Cerebellar cortex (tissue), 1 donor: ENCODE measurements at regions not wholly inside any gene's neighbourhood (a gene's known extent, or its start where the extent isn't known, plus 50 kb on each side); places are given as distances from the start of the nearest gene placed in this dataset.

Experiments used
- DNase-seq: peaks from one replicate; pipeline ENCODE4 v3.0.0-alpha.2; 2015; ENCODE audit warnings: low spot score

- no peak for DNase-seq
These were observed 400.3 kb upstream of the TRIB2 start for GRCh38 chr2:12316476-12316875.

- no peak for DNase-seq
These were observed 399.4 kb upstream of the TRIB2 start for GRCh38 chr2:12317286-12317685.

- DNase-seq: no peak
These were observed 398.8 kb upstream of the TRIB2 start for GRCh38 chr2:12317814-12318426.

GRCh38 chr2:12318427-12319057 lies 398.2 kb upstream of the TRIB2 start:
- DNase-seq: no peak

- DNase-seq: no peak
These were observed 396.6 kb upstream of the TRIB2 start for GRCh38 chr2:12320027-12320734.

GRCh38 chr2:12320991-12321641 lies 395.6 kb upstream of the TRIB2 start:
- DNase-seq: peak; percentile 10

- DNase-seq: no peak
These were observed 394.9 kb upstream of the TRIB2 start for GRCh38 chr2:12321886-12322285.

- DNase-seq: no peak
These were observed 390.9 kb upstream of the TRIB2 start for GRCh38 chr2:12325806-12326205.

- no peak for DNase-seq
These were observed 390.1 kb upstream of the TRIB2 start for GRCh38 chr2:12326449-12327190.

- DNase-seq: no peak
These were observed 385.8 kb upstream of the TRIB2 start for GRCh38 chr2:12330916-12331315.

GRCh38 chr2:12331698-12332097 lies 385.0 kb upstream of the TRIB2 start:
- DNase-seq: no peak

- no peak for DNase-seq
These were observed 383.4 kb upstream of the TRIB2 start for GRCh38 chr2:12333293-12333692.

- DNase-seq: no peak
These were observed 382.2 kb upstream of the TRIB2 start for GRCh38 chr2:12334412-12334966.

- no peak for DNase-seq
These were observed 381.6 kb upstream of the TRIB2 start for GRCh38 chr2:12335131-12335530.

- no peak for DNase-seq
These were observed 380.7 kb upstream of the TRIB2 start for GRCh38 chr2:12335995-12336394.

- no peak for DNase-seq
These were observed 377.6 kb upstream of the TRIB2 start for GRCh38 chr2:12338946-12339697.

- DNase-seq: no peak
These were observed 376.6 kb upstream of the TRIB2 start for GRCh38 chr2:12340164-12340563.

- no peak for DNase-seq
These were observed 375.5 kb upstream of the TRIB2 start for GRCh38 chr2:12341215-12341614.

- no peak for DNase-seq
These were observed 374.8 kb upstream of the TRIB2 start for GRCh38 chr2:12341920-12342319.

- no peak for DNase-seq
These were observed 373.6 kb upstream of the TRIB2 start for GRCh38 chr2:12343141-12343540.

- no peak for DNase-seq
These were observed 369.7 kb upstream of the TRIB2 start for GRCh38 chr2:12347066-12347493.
